ENCODE measurements at regions not wholly inside any gene's neighbourhood (a gene's known extent, or its start where the extent isn't known, plus 50 kb on each side); places are given as distances from the start of the nearest gene placed in this dataset.

- DNase-seq (ENCODE audit: extremely low spot score, unreplicated experiment), result no peak
- no peak for TF ChIP-seq CTCF (conservative IDR thresholded peaks at IDR 0.05)
- H3K4me3 Mint-ChIP-seq, result no peak overlapping the region
- H3K9me3 Mint-ChIP-seq, result peaks cover 8% of the 10 kb centered on the region
- peaks cover 16% of the 10 kb centered on the region for H3K4me1 Mint-ChIP-seq (ENCODE audit: unreplicated experiment)
- H3K27me3 Mint-ChIP-seq, result peaks cover 3% of the 10 kb centered on the region
- H3K36me3 Mint-ChIP-seq, result peaks cover 5% of the 10 kb centered on the region
- H3K27ac Mint-ChIP-seq, result no peak overlapping the region
Observed at GRCh38 chr4:120005527-120005926, 61.1 kb downstream of the MAD2L1 start.

- H3K27me3 Mint-ChIP-seq, result peaks cover 3% of the 10 kb centered on the region
- DNase-seq (ENCODE audit: extremely low spot score, unreplicated experiment), result no peak
- H3K9me3 Mint-ChIP-seq, result peaks cover 8% of the 10 kb centered on the region
- peaks cover 5% of the 10 kb centered on the region for H3K36me3 Mint-ChIP-seq
- H3K4me3 Mint-ChIP-seq, result no peak overlapping the region
- H3K27ac Mint-ChIP-seq, result no peak overlapping the region
- TF ChIP-seq CTCF (conservative IDR thresholded peaks at IDR 0.05), result no peak
- H3K4me1 Mint-ChIP-seq (ENCODE audit: unreplicated experiment), result peaks cover 16% of the 10 kb centered on the region
Observed at GRCh38 chr4:120005076-120005475, 61.6 kb downstream of the MAD2L1 start.

- Mint-ChIP-seq H3K27ac (no peak overlapping the region), H3K36me3 (peaks cover 5% of the 10 kb centered on the region), H3K27me3 (peaks cover 3% of the 10 kb centered on the region), H3K4me1 (ENCODE audit: unreplicated experiment) (peaks cover 16% of the 10 kb centered on the region), H3K4me3 (no peak overlapping the region), H3K9me3 (peaks cover 8% of the 10 kb centered on the region)
- DNase-seq (ENCODE audit: extremely low spot score, unreplicated experiment), result no peak
- no peak for TF ChIP-seq CTCF (conservative IDR thresholded peaks at IDR 0.05)
Observed at GRCh38 chr4:120004054-120004453, 62.6 kb downstream of the MAD2L1 start.

- no peak for DNase-seq (ENCODE audit: extremely low spot score, unreplicated experiment)
- peaks cover 5% of the 10 kb centered on the region for H3K9me3 Mint-ChIP-seq
- peaks cover 5% of the 10 kb centered on the region for H3K36me3 Mint-ChIP-seq
- H3K4me1 Mint-ChIP-seq (ENCODE audit: unreplicated experiment), result peaks cover 16% of the 10 kb centered on the region
- H3K27ac Mint-ChIP-seq, result no peak overlapping the region
- TF ChIP-seq CTCF (conservative IDR thresholded peaks at IDR 0.05), result no peak
- H3K4me3 Mint-ChIP-seq, result no peak overlapping the region
- peaks cover 3% of the 10 kb centered on the region for H3K27me3 Mint-ChIP-seq
Observed at GRCh38 chr4:120003193-120003592, 63.5 kb downstream of the MAD2L1 start.

GRCh38 chr4:120001850-120002249 is 64.8 kb downstream of the MAD2L1 start:
- peaks cover 9% of the 10 kb centered on the region for H3K4me1 Mint-ChIP-seq (ENCODE audit: unreplicated experiment)
- DNase-seq (ENCODE audit: extremely low spot score, unreplicated experiment), result no peak
- H3K4me3 Mint-ChIP-seq, result no peak overlapping the region
- no peak overlapping the region for H3K27ac Mint-ChIP-seq
- TF ChIP-seq CTCF (conservative IDR thresholded peaks at IDR 0.05), result no peak
- peaks cover 5% of the 10 kb centered on the region for H3K36me3 Mint-ChIP-seq
- H3K27me3 Mint-ChIP-seq, result peaks cover 10% of the 10 kb centered on the region
- H3K9me3 Mint-ChIP-seq, result peaks cover 5% of the 10 kb centered on the region

All from type B pancreatic cell (in vitro differentiated cells).